ENCODE measurements at regions not wholly inside any gene's neighbourhood (a gene's known extent, or its start where the extent isn't known, plus 50 kb on each side); places are given as distances from the start of the nearest gene placed in this dataset.

DNA sequence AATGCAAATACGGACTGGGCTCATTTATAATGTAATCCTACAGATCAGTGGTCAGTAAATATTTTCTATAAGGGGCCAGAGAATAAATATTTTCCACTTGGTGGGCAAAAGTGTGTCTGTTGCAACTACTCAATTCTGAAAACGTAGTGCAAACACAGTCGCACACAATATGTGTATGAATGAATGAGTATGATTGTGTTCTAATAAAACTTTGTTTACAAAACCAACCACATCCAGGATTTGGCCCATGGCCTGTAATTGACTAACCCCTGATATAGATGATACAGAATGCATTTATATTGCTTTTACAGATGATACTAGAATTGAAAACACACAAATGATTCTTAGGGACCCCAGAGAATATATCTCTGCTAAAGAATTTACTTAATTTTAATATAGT is 197.6 kb downstream of the ASB9 start:
- TF ChIP-seq POU2F2 (IDR thresholded peaks at IDR 0.05; ENCODE audit: low read depth, low read length): no peak
- TF ChIP-seq SPI1 (IDR thresholded peaks at IDR 0.05; ENCODE audit: low read depth, low read length): no peak
- TF ChIP-seq PAX5 (IDR thresholded peaks at IDR 0.05; ENCODE audit: insufficient read depth, low read length, severe bottlenecking): no peak
- no peak for TF ChIP-seq TAF1 (IDR thresholded peaks at IDR 0.05; ENCODE audit: low read depth, low read length)
- TF ChIP-seq POLR2A (IDR thresholded peaks at IDR 0.05; ENCODE audit: low read depth, low read length): no peak
- FAIRE-seq (no peak), DNase-seq (ENCODE audit: insufficient read length, low spot score) (no peak)

- TF ChIP-seq POLR2A (IDR thresholded peaks at IDR 0.05; ENCODE audit: low read depth, low read length) (no peak), SPI1 (IDR thresholded peaks at IDR 0.05; ENCODE audit: low read depth, low read length) (no peak), POLR2AphosphoS5 (IDR thresholded peaks at IDR 0.05; ENCODE audit: low read depth, low read length) (no peak), PAX5 (IDR thresholded peaks at IDR 0.05; ENCODE audit: insufficient read depth, low read length, severe bottlenecking) (no peak), POU2F2 (IDR thresholded peaks at IDR 0.05; ENCODE audit: low read depth, low read length) (no peak), TAF1 (IDR thresholded peaks at IDR 0.05; ENCODE audit: low read depth, low read length) (no peak)
- DNase-seq (ENCODE audit: insufficient read length, low spot score) (no peak), FAIRE-seq (no peak)
Observed at GRCh38 chrX:15059474-15059873, 186.3 kb downstream of the MOSPD2 start.

GRCh38 chrX:15056044-15056443 is 182.8 kb downstream of the MOSPD2 start:
- no peak for FAIRE-seq
- TF ChIP-seq TAF1 (IDR thresholded peaks at IDR 0.05; ENCODE audit: low read depth, low read length) (no peak), POLR2A (IDR thresholded peaks at IDR 0.05; ENCODE audit: low read depth, low read length) (no peak), POU2F2 (IDR thresholded peaks at IDR 0.05; ENCODE audit: low read depth, low read length) (no peak), PAX5 (IDR thresholded peaks at IDR 0.05; ENCODE audit: insufficient read depth, low read length, severe bottlenecking) (no peak), SPI1 (IDR thresholded peaks at IDR 0.05; ENCODE audit: low read depth, low read length) (no peak), POLR2AphosphoS5 (IDR thresholded peaks at IDR 0.05; ENCODE audit: low read depth, low read length) (no peak)
- no peak for DNase-seq (ENCODE audit: insufficient read length, low spot score)

- DNase-seq (ENCODE audit: insufficient read length, low spot score): no peak
- FAIRE-seq: no peak
- no peak for TF ChIP-seq POLR2AphosphoS5 (IDR thresholded peaks at IDR 0.05; ENCODE audit: low read depth, low read length)
- no peak for TF ChIP-seq POLR2A (IDR thresholded peaks at IDR 0.05; ENCODE audit: low read depth, low read length)
- TF ChIP-seq SPI1 (IDR thresholded peaks at IDR 0.05; ENCODE audit: low read depth, low read length): no peak
- no peak for TF ChIP-seq TAF1 (IDR thresholded peaks at IDR 0.05; ENCODE audit: low read depth, low read length)
- no peak for TF ChIP-seq PAX5 (IDR thresholded peaks at IDR 0.05; ENCODE audit: insufficient read depth, low read length, severe bottlenecking)
- TF ChIP-seq POU2F2 (IDR thresholded peaks at IDR 0.05; ENCODE audit: low read depth, low read length): no peak
Observed at GRCh38 chrX:15055146-15055930, 182.1 kb downstream of the MOSPD2 start.

GRCh38 chrX:15050395-15050794 is 177.2 kb downstream of the MOSPD2 start:
- FAIRE-seq (no peak), DNase-seq (ENCODE audit: insufficient read length, low spot score) (no peak)
- TF ChIP-seq PAX5 (IDR thresholded peaks at IDR 0.05; ENCODE audit: insufficient read depth, low read length, severe bottlenecking) (no peak), POLR2AphosphoS5 (IDR thresholded peaks at IDR 0.05; ENCODE audit: low read depth, low read length) (no peak), TAF1 (IDR thresholded peaks at IDR 0.05; ENCODE audit: low read depth, low read length) (no peak), POLR2A (IDR thresholded peaks at IDR 0.05; ENCODE audit: low read depth, low read length) (no peak), SPI1 (IDR thresholded peaks at IDR 0.05; ENCODE audit: low read depth, low read length) (no peak), POU2F2 (IDR thresholded peaks at IDR 0.05; ENCODE audit: low read depth, low read length) (no peak)

GRCh38 chrX:15043538-15043937 is 170.3 kb downstream of the MOSPD2 start:
- DNase-seq (ENCODE audit: insufficient read length, low spot score): no peak
- TF ChIP-seq POU2F2 (IDR thresholded peaks at IDR 0.05; ENCODE audit: low read depth, low read length) (no peak), PAX5 (IDR thresholded peaks at IDR 0.05; ENCODE audit: insufficient read depth, low read length, severe bottlenecking) (no peak), SPI1 (IDR thresholded peaks at IDR 0.05; ENCODE audit: low read depth, low read length) (no peak), POLR2AphosphoS5 (IDR thresholded peaks at IDR 0.05; ENCODE audit: low read depth, low read length) (no peak), POLR2A (IDR thresholded peaks at IDR 0.05; ENCODE audit: low read depth, low read length) (no peak), TAF1 (IDR thresholded peaks at IDR 0.05; ENCODE audit: low read depth, low read length) (no peak)

DNA sequence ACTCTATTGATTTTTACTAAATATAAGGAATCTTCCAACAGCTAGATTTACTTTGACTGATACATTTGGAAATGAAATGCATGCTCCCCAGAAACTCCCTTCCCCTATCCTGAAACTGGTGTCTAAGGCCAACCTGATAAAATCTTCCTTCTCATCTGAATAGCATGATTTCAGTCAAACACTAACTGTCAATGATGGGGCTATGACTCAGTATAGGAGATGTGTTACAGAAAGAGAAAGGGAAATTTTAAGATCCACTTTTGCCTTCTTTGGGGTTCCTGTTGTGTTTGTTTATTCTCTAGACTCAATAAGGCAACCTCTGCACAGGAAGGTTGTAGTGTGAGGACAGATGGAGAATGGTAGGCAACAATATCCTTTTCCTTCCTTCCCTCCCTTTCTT is 160.7 kb downstream of the MOSPD2 start:
- no peak for DNase-seq (ENCODE audit: insufficient read length, low spot score)
- FAIRE-seq: no peak
- TF ChIP-seq POLR2AphosphoS5 (IDR thresholded peaks at IDR 0.05; ENCODE audit: low read depth, low read length) (no peak), PAX5 (IDR thresholded peaks at IDR 0.05; ENCODE audit: insufficient read depth, low read length, severe bottlenecking) (no peak), POLR2A (IDR thresholded peaks at IDR 0.05; ENCODE audit: low read depth, low read length) (no peak)

More at GRCh38 chrX:15043538-15043937, 170.3 kb downstream of the MOSPD2 start:
- FAIRE-seq: no peak

- FAIRE-seq (no peak), DNase-seq (ENCODE audit: insufficient read length, low spot score) (no peak)
- TF ChIP-seq POU2F2 (IDR thresholded peaks at IDR 0.05; ENCODE audit: low read depth, low read length) (no peak), TAF1 (IDR thresholded peaks at IDR 0.05; ENCODE audit: low read depth, low read length) (no peak), POLR2A (IDR thresholded peaks at IDR 0.05; ENCODE audit: low read depth, low read length) (no peak), PAX5 (IDR thresholded peaks at IDR 0.05; ENCODE audit: insufficient read depth, low read length, severe bottlenecking) (no peak), SPI1 (IDR thresholded peaks at IDR 0.05; ENCODE audit: low read depth, low read length) (no peak), POLR2AphosphoS5 (IDR thresholded peaks at IDR 0.05; ENCODE audit: low read depth, low read length) (no peak)
Observed at GRCh38 chrX:15017491-15017890, 144.3 kb downstream of the MOSPD2 start.

DNA sequence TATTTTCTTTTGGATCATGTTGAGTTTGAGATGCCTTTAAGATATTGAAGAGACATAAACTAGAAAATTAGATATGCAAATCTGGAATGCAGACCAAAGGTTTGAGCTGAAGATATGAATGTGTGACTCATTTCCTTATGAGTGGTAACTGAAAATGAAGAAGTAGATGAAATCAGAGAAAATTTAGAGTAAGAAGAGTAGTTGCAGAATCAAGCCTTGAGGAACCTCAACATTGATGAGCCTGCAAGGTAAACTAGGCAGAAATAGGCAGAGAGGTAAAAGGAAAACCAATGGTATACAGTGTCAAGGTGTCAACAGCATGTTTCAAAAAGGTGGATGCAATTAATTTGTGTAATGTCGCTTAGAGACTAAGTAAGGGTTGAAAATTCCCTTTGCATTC is 142.8 kb downstream of the MOSPD2 start:
- DNase-seq (ENCODE audit: insufficient read length, low spot score) (no peak), FAIRE-seq (no peak)
- no peak for TF ChIP-seq POU2F2 (IDR thresholded peaks at IDR 0.05; ENCODE audit: low read depth, low read length)
- no peak for TF ChIP-seq SPI1 (IDR thresholded peaks at IDR 0.05; ENCODE audit: low read depth, low read length)
- TF ChIP-seq PAX5 (IDR thresholded peaks at IDR 0.05; ENCODE audit: insufficient read depth, low read length, severe bottlenecking): no peak
- no peak for TF ChIP-seq POLR2AphosphoS5 (IDR thresholded peaks at IDR 0.05; ENCODE audit: low read depth, low read length)
- TF ChIP-seq POLR2A (IDR thresholded peaks at IDR 0.05; ENCODE audit: low read depth, low read length): no peak
- TF ChIP-seq TAF1 (IDR thresholded peaks at IDR 0.05; ENCODE audit: low read depth, low read length): no peak

Measured in GM12891 (cell line).